GM10266 (cell line): ENCODE measurements at regions not wholly inside any gene's neighbourhood (a gene's known extent, or its start where the extent isn't known, plus 50 kb on each side); places are given as distances from the start of the nearest gene placed in this dataset.

Experiments
- DNase-seq: peaks from one replicate; pipeline ENCODE4 v3.0.0; 2012; ENCODE audit errors: extremely low spot score
- CTCF ChIP-seq: IDR thresholded peaks from 2 replicates; pipeline ENCODE4 v1.5.1; 2012; ENCODE audit warnings: mild to moderate bottlenecking, low read depth; ENCODE audit not compliant: control insufficient read depth, insufficient read depth; ENCODE audit errors: missing control alignments

GRCh38 chr15:92320012-92320699, 73.5 kb upstream of the ST8SIA2 start:
- no peak for DNase-seq

DNA sequence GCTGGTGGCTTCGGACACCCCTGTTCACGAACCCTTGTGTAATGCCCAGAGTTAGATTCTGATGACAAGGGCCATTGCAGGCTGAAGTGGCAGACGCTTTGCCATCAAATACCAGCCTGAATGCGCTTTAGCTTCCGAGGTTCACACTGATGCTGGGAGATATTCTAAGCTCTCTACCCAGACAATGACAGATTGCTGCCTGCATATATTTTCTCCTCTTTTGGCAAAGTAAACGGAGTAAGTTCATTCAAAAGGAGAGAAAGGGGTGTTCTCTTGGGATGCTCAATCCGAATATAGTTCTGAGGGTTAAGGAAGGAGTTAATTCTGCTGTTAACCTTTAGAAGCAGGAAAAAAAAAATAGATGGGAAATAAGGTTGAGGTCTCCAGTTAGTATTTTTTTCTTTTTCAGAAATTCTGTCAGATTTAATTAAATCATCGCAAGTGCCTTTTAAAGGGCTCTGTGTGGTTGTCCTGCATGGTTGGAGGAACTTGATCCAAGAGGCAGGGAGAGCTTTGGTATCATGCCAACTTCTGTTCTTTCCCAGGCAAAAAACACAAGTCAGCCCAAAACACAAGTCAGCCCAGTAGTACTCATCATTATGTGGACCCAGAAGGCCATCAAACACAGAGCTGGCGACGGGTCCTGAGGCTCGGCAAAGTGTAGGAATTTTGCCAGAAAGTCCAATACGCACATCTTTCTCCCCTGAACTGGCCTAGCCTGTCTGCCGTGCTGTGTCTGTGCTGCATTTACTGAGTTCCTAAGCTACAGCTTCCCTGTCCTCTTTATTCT, 70.9 kb upstream of the ST8SIA2 start:
- DNase-seq, result no peak
- TF ChIP-seq CTCF, result no peak

More at GRCh38 chr15:92320012-92320699, 73.5 kb upstream of the ST8SIA2 start:
- no peak for TF ChIP-seq CTCF

GRCh38 chr15:92323525-92323924, 70.2 kb upstream of the ST8SIA2 start:
- no peak for TF ChIP-seq CTCF
- no peak for DNase-seq

- no peak for DNase-seq
- TF ChIP-seq CTCF, result no peak
Observed at GRCh38 chr15:92324101-92324963, 69.3 kb upstream of the ST8SIA2 start.

- no peak for DNase-seq
- no peak for TF ChIP-seq CTCF
Observed at GRCh38 chr15:92326236-92326635, 67.4 kb upstream of the ST8SIA2 start.

DNA sequence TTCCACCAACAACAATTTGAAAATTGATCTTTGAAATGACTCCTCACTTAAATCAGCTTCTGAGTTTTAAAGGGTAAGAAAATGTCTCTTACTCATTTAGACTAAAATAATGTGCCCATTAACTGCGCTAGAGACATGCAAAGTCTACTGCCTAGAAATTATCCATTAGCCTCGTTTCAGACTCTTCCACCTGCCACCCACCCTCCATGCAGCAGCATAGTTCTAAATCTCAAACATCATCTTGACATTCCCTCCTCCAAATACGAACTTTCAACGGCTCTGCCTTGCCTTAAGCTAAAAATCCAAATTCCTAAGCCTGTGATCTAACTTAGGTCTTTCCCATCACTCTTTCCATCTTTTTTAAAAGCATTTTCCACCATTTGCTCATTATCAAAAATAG, 66.6 kb upstream of the ST8SIA2 start:
- no peak for TF ChIP-seq CTCF

GRCh38 chr15:92328207-92328606, 65.5 kb upstream of the ST8SIA2 start:
- no peak for DNase-seq
- no peak for TF ChIP-seq CTCF

More for the DNA sequence above, 66.6 kb upstream of the ST8SIA2 start:
- no peak for DNase-seq
